H1 (cell line): ENCODE measurements at regions not wholly inside any gene's neighbourhood (a gene's known extent, or its start where the extent isn't known, plus 50 kb on each side); places are given as distances from the start of the nearest gene placed in this dataset.

Experiments used
- CTCF ChIA-PET: fragments of 300-600 bp; sonication (Branson Sonifier 250); formaldehyde crosslinking; loops from one replicate; lab custom pipeline; 2021; ENCODE audit not compliant: partially characterized antibody; lab: Charles Lee
- POLR2A ChIA-PET: fragments of 300-600 bp; sonication (Branson Sonifier 250); formaldehyde crosslinking; loops from one replicate; lab custom pipeline; 2021; ENCODE audit warnings: inconsistent platforms; ENCODE audit not compliant: partially characterized antibody; lab: Charles Lee
- DNase-seq, 2 experiments: peaks; one replicate each; pipeline versions ENCODE4 v3.0.0 to v3.0.0-alpha.2; 2010 to 2022; ENCODE audit warnings: low spot score in 2 of 2, low read depth in 1 of 2, mixed read lengths in 1 of 2
- FAIRE-seq: peaks from 2 replicates; lab custom pipeline; 2011; peaks lifted over from hg19 to GRCh38; lab: Jason Lieb, UNC
- H2AFZ ChIP-seq: 2 replicates; pipeline ENCODE4 v1.8.1; 2012; ENCODE audit warnings: low read length, inconsistent platforms
- H2AK5ac ChIP-seq: 2 replicates; pipeline ENCODE4 v1.6.1; 2013; ENCODE audit warnings: low read depth, low read length
- H2BK120ac ChIP-seq: replicated peaks from 2 replicates; pipeline ENCODE3; 2013; ENCODE audit warnings: low read depth, low read length, inconsistent platforms
- H2BK12ac ChIP-seq: 2 replicates; pipeline ENCODE4 v1.6.1; 2013; ENCODE audit warnings: low read depth, low read length
- H2BK15ac ChIP-seq: 2 replicates; pipeline ENCODE4 v1.6.1; 2013; ENCODE audit warnings: low read length
- H2BK20ac ChIP-seq: 2 replicates; pipeline ENCODE4 v1.6.1; 2013; ENCODE audit warnings: low read length
- H2BK5ac ChIP-seq: 2 replicates; pipeline ENCODE4 v1.6.1; 2013; ENCODE audit warnings: low read depth, low read length
- H3K14ac ChIP-seq: 2 replicates; pipeline ENCODE4 v1.6.1; 2013; ENCODE audit warnings: inconsistent platforms; ENCODE audit not compliant: insufficient read length
- H3K18ac ChIP-seq: 2 replicates; pipeline ENCODE4 v1.6.1; 2013; ENCODE audit warnings: low read length; ENCODE audit errors: extremely low read depth
- H3K23ac ChIP-seq: 2 replicates; pipeline ENCODE4 v1.6.1; 2013; ENCODE audit warnings: inconsistent platforms; ENCODE audit not compliant: insufficient read length
- H3K23me2 ChIP-seq: 2 replicates; pipeline ENCODE4 v1.6.1; 2013; ENCODE audit warnings: low read depth, low read length
- H3K27ac ChIP-seq: 2 replicates; pipeline ENCODE4 v1.6.1; 2011; ENCODE audit warnings: low read depth, low read length, inconsistent platforms
- H3K27me3 ChIP-seq, 4 experiments: replicated peaks in 1 of 4; 1 replicate in 1 of 4; 2 replicates in 3 of 4; pipeline versions ENCODE4 v1.6.1 to v1.8.1; 2011 to 2013; ENCODE audit warnings: low read length in 3 of 4, mild to moderate bottlenecking in 3 of 4, inconsistent platforms in 2 of 4, mixed read lengths in 2 of 4, moderate library complexity in 1 of 4; ENCODE audit not compliant: control insufficient read depth in 3 of 4, insufficient read depth in 3 of 4; ENCODE audit errors: extremely low read depth in 1 of 4
- H3K36me3 ChIP-seq, 4 experiments: 2 replicates each; pipeline versions ENCODE4 v1.6.1 to v1.8.1; 2011 to 2013; ENCODE audit warnings: mild to moderate bottlenecking in 4 of 4, low read length in 3 of 4, moderate library complexity in 2 of 4, control low read depth in 1 of 4, inconsistent platforms in 1 of 4; ENCODE audit not compliant: insufficient read depth in 4 of 4, control insufficient read depth in 2 of 4
- H3K4ac ChIP-seq: replicated peaks from 2 replicates; pipeline ENCODE3; 2013; ENCODE audit warnings: low read length, low read depth, mixed read lengths, inconsistent platforms; ENCODE audit not compliant: insufficient read length
- H3K4me1 ChIP-seq, 4 experiments: replicated peaks in 1 of 4; 1 replicate in 1 of 4; 2 replicates in 3 of 4; pipeline versions ENCODE4 v1.6.1 to v1.8.1; 2011 to 2013; ENCODE audit warnings: low read length in 3 of 4, inconsistent platforms in 2 of 4, mixed read lengths in 1 of 4; ENCODE audit not compliant: insufficient read depth in 4 of 4, control insufficient read depth in 3 of 4
- H3K4me2 ChIP-seq, 2 experiments: 2 replicates each; pipeline versions ENCODE4 v1.6.1 to v1.8.1; 2011 to 2013; ENCODE audit warnings: low read depth in 2 of 2, low read length in 2 of 2, control low read depth in 1 of 2, inconsistent platforms in 1 of 2, mild to moderate bottlenecking in 1 of 2; ENCODE audit not compliant: insufficient read depth in 1 of 2
- H3K4me3 ChIP-seq, 4 experiments: fragments of 200-600, 300-600 bp in 1 of 4; sonication (generic), shearing (Covaris generic), sonication (Bioruptor Twin) in 1 of 4; 2 replicates each; pipeline versions ENCODE4 v1.5.1 to v1.8.1; 2011 to 2016; ENCODE audit warnings: low read length in 4 of 4, low read depth in 3 of 4, control low read depth in 2 of 4, inconsistent platforms in 2 of 4, mild to moderate bottlenecking in 2 of 4, mixed read lengths in 1 of 4, moderate library complexity in 1 of 4; ENCODE audit not compliant: insufficient read depth in 2 of 4; ENCODE audit errors: extremely low read depth in 1 of 4
- H3K56ac ChIP-seq: replicated peaks from 2 replicates; pipeline ENCODE3; 2013; ENCODE audit warnings: low read depth, mild to moderate bottlenecking, mixed read lengths, low read length, inconsistent platforms; ENCODE audit not compliant: insufficient read length
- H3K79me1 ChIP-seq: 2 replicates; pipeline ENCODE4 v1.6.1; 2013; ENCODE audit warnings: low read depth, low read length, control low read depth
- H3K79me2 ChIP-seq, 2 experiments: 2 replicates each; pipeline versions ENCODE4 v1.6.1 to v1.8.1; 2012 to 2013; ENCODE audit warnings: low read length in 2 of 2, mild to moderate bottlenecking in 2 of 2, inconsistent platforms in 1 of 2; ENCODE audit not compliant: insufficient read depth in 2 of 2, control insufficient read depth in 1 of 2
- H3K9ac ChIP-seq, 4 experiments: replicated peaks in 1 of 4; 1 replicate in 1 of 4; 2 replicates in 3 of 4; pipeline versions ENCODE4 v1.6.1 to v1.8.1; 2011 to 2013; ENCODE audit warnings: low read depth in 3 of 4, low read length in 3 of 4, control low read depth in 2 of 4, mild to moderate bottlenecking in 2 of 4, moderate library complexity in 2 of 4, inconsistent platforms in 1 of 4; ENCODE audit errors: extremely low read depth in 1 of 4
- H3K9me3 ChIP-seq, 2 experiments: 2 replicates each; pipeline versions ENCODE4 v1.6.1 to v1.8.1; 2012 to 2013; ENCODE audit warnings: mild to moderate bottlenecking in 2 of 2, moderate library complexity in 2 of 2, control low read depth in 1 of 2, inconsistent platforms in 1 of 2, low read depth in 1 of 2, low read length in 1 of 2, mixed read lengths in 1 of 2; ENCODE audit not compliant: insufficient read depth in 2 of 2
- H4K20me1 ChIP-seq, 2 experiments: replicated peaks in 1 of 2; 2 replicates each; pipeline versions ENCODE3 to v1.8.1; 2011 to 2013; ENCODE audit warnings: inconsistent platforms in 2 of 2, low read length in 2 of 2, mild to moderate bottlenecking in 1 of 2; ENCODE audit not compliant: insufficient read depth in 2 of 2, control insufficient read depth in 1 of 2
- H4K5ac ChIP-seq: 2 replicates; pipeline ENCODE4 v1.6.1; 2013; ENCODE audit warnings: low read length, low read depth, mixed read lengths, inconsistent platforms; ENCODE audit not compliant: insufficient read length
- H4K8ac ChIP-seq: 2 replicates; pipeline ENCODE4 v1.8.0; 2013; ENCODE audit warnings: mild to moderate bottlenecking, moderate library complexity, low read length, inconsistent platforms; ENCODE audit not compliant: insufficient read depth; ENCODE audit errors: extremely low read depth
- H4K91ac ChIP-seq: replicated peaks from 2 replicates; pipeline ENCODE3; 2013; ENCODE audit warnings: low read length, mixed read lengths, inconsistent platforms; ENCODE audit not compliant: insufficient read length
- ATF2 ChIP-seq: IDR thresholded peaks from 2 replicates; pipeline ENCODE4 v1.6.1; 2012; ENCODE audit warnings: low read length, inconsistent platforms
- BRCA1 ChIP-seq: IDR thresholded peaks from 2 replicates; pipeline ENCODE4 v1.6.1; 2012; ENCODE audit warnings: low read depth, low read length, improper control_type of control experiment
- HDAC2 ChIP-seq, 2 experiments: fragments of 300-600 bp in 1 of 2; sonication (generic) in 1 of 2; IDR thresholded peaks; 2 replicates each; pipeline ENCODE4 v1.6.1; 2011 to 2012; ENCODE audit warnings: low read depth in 2 of 2, low read length in 2 of 2, mild to moderate bottlenecking in 2 of 2, moderate library complexity in 2 of 2, borderline replicate concordance in 1 of 2, inconsistent platforms in 1 of 2
- NANOG ChIP-seq: IDR thresholded peaks from 2 replicates; pipeline ENCODE4 v1.6.1; 2011; ENCODE audit warnings: low read length, low read depth, mild to moderate bottlenecking, inconsistent platforms; ENCODE audit not compliant: insufficient read depth, poor library complexity, severe bottlenecking
- NRF1 ChIP-seq: IDR thresholded peaks from 2 replicates; pipeline ENCODE4 v1.6.1; 2011; ENCODE audit warnings: mild to moderate bottlenecking, low read depth, low read length, improper control_type of control experiment
- TAF7 ChIP-seq: optimal IDR thresholded peaks from 2 replicates; pipeline ENCODE3; 2011; ENCODE audit warnings: low read depth, mild to moderate bottlenecking, inconsistent platforms, low read length, moderate library complexity, borderline replicate concordance
- WGBS, 2 experiments: shearing (Covaris generic) in 1 of 2; methylation state at CpG; one replicate each; pipeline versions ENCODE4 v1.1.6 to v1.1.7; 2013 to 2015; ENCODE audit warnings: low lambda C conversion rate in 2 of 2, mixed read lengths in 2 of 2, inconsistent platforms in 1 of 2, low coverage in 1 of 2, missing lambda C conversion rate in 1 of 2; ENCODE audit not compliant: insufficient replicate concordance in 2 of 2, insufficient coverage in 1 of 2, insufficient read length in 1 of 2; ENCODE audit errors: extremely low coverage in 1 of 2, missing lambda C conversion rate in 1 of 2; 5-methylcytosine and 5-hydroxymethylcytosine counted together

- no peaks in the 10 kb centered on the region for H3K79me1 ChIP-seq
- H3K9me3 ChIP-seq = no peaks in the 10 kb centered on the region
- H4K8ac ChIP-seq = no peak overlapping the region
- H3K14ac ChIP-seq = no peak overlapping the region
- no peak overlapping the region for H4K5ac ChIP-seq
- H3K18ac ChIP-seq = no peak overlapping the region
- H3K4me2 ChIP-seq = no peak overlapping the region
- no peak overlapping the region for H3K23ac ChIP-seq
- H3K4me3 ChIP-seq = no peak overlapping the region
- DNase-seq (no peak), FAIRE-seq (peak; percentile 39)
- no peak overlapping the region for H3K4ac ChIP-seq
- no peak overlapping the region for H3K9ac ChIP-seq
- no peak overlapping the region for H2AFZ ChIP-seq
- H2BK20ac ChIP-seq = no peak overlapping the region
- no peak overlapping the region for H3K27ac ChIP-seq
- H3K36me3 ChIP-seq = no peaks in the 10 kb centered on the region
- H3K4me1 ChIP-seq = no peaks in the 10 kb centered on the region
- H3K23me2 ChIP-seq = no peaks in the 10 kb centered on the region
- H2AK5ac ChIP-seq = no peak overlapping the region
- no peaks in the 10 kb centered on the region for H3K27me3 ChIP-seq
- WGBS, 2 experiments = 88% methylated on average over 3 of the region's 3 CpGs; no CpG with 5 or more reads in 1 of the 2 experiments
- H2BK5ac ChIP-seq = no peak overlapping the region
- POLR2A ChIA-PET = no interaction called here
- H4K20me1 ChIP-seq = no peaks in the 10 kb centered on the region
- H3K79me2 ChIP-seq = no peaks in the 10 kb centered on the region
- no peak overlapping the region for H3K56ac ChIP-seq
- 0 out of 2 replicates have a peak overlapping the region, but pooled peaks have one; percentile 67 for H2BK15ac ChIP-seq
- H2BK12ac ChIP-seq = no peak overlapping the region
- H4K91ac ChIP-seq = no peak overlapping the region
- CTCF ChIA-PET = no interaction called here
- H2BK120ac ChIP-seq = no peak overlapping the region
- TF ChIP-seq ATF2 (no peak), HDAC2 (IDR thresholded peaks at IDR 0.05; ENCODE audit: borderline replicate concordance in 1 of 2, low read depth in 2 of 2, low read length in 2 of 2) (no peak), NRF1 (no peak), TAF7 (no peak), NANOG (no peak), BRCA1 (no peak)
Observed at GRCh38 chr3:107216711-107217110, 160.5 kb upstream of the CCDC54 start.
